ENCODE measurements at regions not wholly inside any gene's neighbourhood (a gene's known extent, or its start where the extent isn't known, plus 50 kb on each side); places are given as distances from the start of the nearest gene placed in this dataset.

DNA sequence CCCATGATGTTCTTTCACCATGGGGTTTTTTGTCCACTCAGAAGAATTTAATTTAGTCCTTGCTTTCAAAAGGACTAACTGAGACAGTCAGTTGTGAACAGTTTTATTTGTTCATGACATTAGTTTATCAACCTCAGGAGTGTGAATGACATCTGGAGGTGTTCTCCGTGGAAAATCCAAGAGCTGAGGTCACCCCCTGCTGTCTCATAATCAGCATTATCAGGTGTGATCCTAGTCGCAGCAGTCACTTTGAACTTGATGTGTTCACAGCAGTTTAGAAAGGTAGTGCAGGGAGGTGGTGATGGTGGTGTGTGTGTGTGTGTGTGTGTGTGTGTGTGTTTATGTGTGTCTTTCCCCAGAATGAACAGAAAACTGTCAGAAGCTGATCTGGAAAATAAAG, 1760.8 kb upstream of the PCDH10 start:
- TF ChIP-seq ATF3 (IDR thresholded peaks at IDR 0.05) (no peak), YY1 (IDR thresholded peaks at IDR 0.05) (no peak), MAX (IDR thresholded peaks at IDR 0.05) (no peak), RAD21 (IDR thresholded peaks at IDR 0.05) (no peak), TAF1 (conservative IDR thresholded peaks at IDR 0.05) (no peak), HNF4G (IDR thresholded peaks at IDR 0.05) (no peak), HNF4A (conservative IDR thresholded peaks at IDR 0.05) (no peak), GABPA (IDR thresholded peaks at IDR 0.05 in 1 of 2, conservative IDR thresholded peaks at IDR 0.05 in 1 of 2) (no peak), SP1 (IDR thresholded peaks at IDR 0.05) (no peak), NR2F2 (IDR thresholded peaks at IDR 0.05) (no peak)
- TF ChIP-seq, protein P1, sequence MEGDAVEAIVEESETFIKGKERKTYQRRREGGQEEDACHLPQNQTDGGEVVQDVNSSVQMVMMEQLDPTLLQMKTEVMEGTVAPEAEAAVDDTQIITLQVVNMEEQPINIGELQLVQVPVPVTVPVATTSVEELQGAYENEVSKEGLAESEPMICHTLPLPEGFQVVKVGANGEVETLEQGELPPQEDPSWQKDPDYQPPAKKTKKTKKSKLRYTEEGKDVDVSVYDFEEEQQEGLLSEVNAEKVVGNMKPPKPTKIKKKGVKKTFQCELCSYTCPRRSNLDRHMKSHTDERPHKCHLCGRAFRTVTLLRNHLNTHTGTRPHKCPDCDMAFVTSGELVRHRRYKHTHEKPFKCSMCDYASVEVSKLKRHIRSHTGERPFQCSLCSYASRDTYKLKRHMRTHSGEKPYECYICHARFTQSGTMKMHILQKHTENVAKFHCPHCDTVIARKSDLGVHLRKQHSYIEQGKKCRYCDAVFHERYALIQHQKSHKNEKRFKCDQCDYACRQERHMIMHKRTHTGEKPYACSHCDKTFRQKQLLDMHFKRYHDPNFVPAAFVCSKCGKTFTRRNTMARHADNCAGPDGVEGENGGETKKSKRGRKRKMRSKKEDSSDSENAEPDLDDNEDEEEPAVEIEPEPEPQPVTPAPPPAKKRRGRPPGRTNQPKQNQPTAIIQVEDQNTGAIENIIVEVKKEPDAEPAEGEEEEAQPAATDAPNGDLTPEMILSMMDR (IDR thresholded peaks at IDR 0.05; ENCODE audit: low read depth, low read length, missing input control) = no peak
- TF ChIP-seq, protein P2, sequence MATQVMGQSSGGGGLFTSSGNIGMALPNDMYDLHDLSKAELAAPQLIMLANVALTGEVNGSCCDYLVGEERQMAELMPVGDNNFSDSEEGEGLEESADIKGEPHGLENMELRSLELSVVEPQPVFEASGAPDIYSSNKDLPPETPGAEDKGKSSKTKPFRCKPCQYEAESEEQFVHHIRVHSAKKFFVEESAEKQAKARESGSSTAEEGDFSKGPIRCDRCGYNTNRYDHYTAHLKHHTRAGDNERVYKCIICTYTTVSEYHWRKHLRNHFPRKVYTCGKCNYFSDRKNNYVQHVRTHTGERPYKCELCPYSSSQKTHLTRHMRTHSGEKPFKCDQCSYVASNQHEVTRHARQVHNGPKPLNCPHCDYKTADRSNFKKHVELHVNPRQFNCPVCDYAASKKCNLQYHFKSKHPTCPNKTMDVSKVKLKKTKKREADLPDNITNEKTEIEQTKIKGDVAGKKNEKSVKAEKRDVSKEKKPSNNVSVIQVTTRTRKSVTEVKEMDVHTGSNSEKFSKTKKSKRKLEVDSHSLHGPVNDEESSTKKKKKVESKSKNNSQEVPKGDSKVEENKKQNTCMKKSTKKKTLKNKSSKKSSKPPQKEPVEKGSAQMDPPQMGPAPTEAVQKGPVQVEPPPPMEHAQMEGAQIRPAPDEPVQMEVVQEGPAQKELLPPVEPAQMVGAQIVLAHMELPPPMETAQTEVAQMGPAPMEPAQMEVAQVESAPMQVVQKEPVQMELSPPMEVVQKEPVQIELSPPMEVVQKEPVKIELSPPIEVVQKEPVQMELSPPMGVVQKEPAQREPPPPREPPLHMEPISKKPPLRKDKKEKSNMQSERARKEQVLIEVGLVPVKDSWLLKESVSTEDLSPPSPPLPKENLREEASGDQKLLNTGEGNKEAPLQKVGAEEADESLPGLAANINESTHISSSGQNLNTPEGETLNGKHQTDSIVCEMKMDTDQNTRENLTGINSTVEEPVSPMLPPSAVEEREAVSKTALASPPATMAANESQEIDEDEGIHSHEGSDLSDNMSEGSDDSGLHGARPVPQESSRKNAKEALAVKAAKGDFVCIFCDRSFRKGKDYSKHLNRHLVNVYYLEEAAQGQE (IDR thresholded peaks at IDR 0.05) = no peak
